ENCODE measurements at regions not wholly inside any gene's neighbourhood (a gene's known extent, or its start where the extent isn't known, plus 50 kb on each side); places are given as distances from the start of the nearest gene placed in this dataset.
"Not testable (repeated sequence)": the region's sequence is repeated elsewhere in the genome, so short reads cannot be mapped to it uniquely, and the experiment has no call there.

GRCh38 chr6:175680-176079, 116.6 kb upstream of the DUSP22 start:
- Mint-ChIP-seq H3K9me3 (ENCODE audit: unreplicated experiment) (peaks cover 7% of the 10 kb centered on the region), H3K4me3 (ENCODE audit: unreplicated experiment) (no peak overlapping the region), H3K4me1 (ENCODE audit: insufficient read depth, unreplicated experiment) (no peaks in the 10 kb centered on the region), H3K36me3 (ENCODE audit: insufficient read depth, unreplicated experiment) (no peaks in the 10 kb centered on the region), H3K27ac (ENCODE audit: low read depth, unreplicated experiment) (no peak overlapping the region), H3K27me3 (ENCODE audit: insufficient read depth, unreplicated experiment) (peaks cover 15% of the 10 kb centered on the region)
- no peak for DNase-seq (ENCODE audit: unreplicated experiment)
- intact Hi-C loops (cut with micrococcal nuclease) = no loop called here
- ChIA-PET POLR2A (no interaction called here), CTCF (no interaction called here)
- TF ChIP-seq, protein P1, sequence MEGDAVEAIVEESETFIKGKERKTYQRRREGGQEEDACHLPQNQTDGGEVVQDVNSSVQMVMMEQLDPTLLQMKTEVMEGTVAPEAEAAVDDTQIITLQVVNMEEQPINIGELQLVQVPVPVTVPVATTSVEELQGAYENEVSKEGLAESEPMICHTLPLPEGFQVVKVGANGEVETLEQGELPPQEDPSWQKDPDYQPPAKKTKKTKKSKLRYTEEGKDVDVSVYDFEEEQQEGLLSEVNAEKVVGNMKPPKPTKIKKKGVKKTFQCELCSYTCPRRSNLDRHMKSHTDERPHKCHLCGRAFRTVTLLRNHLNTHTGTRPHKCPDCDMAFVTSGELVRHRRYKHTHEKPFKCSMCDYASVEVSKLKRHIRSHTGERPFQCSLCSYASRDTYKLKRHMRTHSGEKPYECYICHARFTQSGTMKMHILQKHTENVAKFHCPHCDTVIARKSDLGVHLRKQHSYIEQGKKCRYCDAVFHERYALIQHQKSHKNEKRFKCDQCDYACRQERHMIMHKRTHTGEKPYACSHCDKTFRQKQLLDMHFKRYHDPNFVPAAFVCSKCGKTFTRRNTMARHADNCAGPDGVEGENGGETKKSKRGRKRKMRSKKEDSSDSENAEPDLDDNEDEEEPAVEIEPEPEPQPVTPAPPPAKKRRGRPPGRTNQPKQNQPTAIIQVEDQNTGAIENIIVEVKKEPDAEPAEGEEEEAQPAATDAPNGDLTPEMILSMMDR (IDR thresholded peaks at IDR 0.05; ENCODE audit: unreplicated experiment) = no peak
- BruUV-seq (replicated peaks) = no TSS peak

DNA sequence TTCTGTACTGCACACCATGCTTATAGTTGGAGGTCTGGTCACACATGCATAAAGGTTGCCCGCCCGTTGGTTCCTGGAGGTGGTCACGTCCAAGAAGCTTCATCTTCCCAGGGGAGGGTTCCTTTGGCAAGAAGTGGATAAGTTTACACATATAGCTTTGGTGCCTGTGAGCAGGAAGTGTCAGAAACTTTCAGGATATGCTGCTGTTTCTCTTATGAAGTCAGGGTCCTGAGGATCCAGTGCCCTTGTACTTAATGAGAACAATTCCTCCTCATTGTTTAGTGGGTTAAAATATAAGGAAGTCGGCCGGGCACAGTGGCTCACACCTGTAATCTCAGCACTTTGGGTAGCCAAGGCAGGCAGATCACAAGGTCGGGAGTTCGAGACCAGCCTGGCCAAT, 115.5 kb upstream of the DUSP22 start:
- ChIA-PET POLR2A (no interaction called here), CTCF (no interaction called here)
- H3K4me1 Mint-ChIP-seq (ENCODE audit: insufficient read depth, unreplicated experiment) = no peaks in the 10 kb centered on the region
- peaks cover 7% of the 10 kb centered on the region for H3K9me3 Mint-ChIP-seq (ENCODE audit: unreplicated experiment)
- intact Hi-C loops (cut with micrococcal nuclease) = no loop called here
- no TSS peak for BruUV-seq (replicated peaks)
- H3K27me3 Mint-ChIP-seq (ENCODE audit: insufficient read depth, unreplicated experiment) = peaks cover 6% of the 10 kb centered on the region
- no peaks in the 10 kb centered on the region for H3K36me3 Mint-ChIP-seq (ENCODE audit: insufficient read depth, unreplicated experiment)
- no peak for DNase-seq (ENCODE audit: unreplicated experiment)
- no peak overlapping the region for H3K27ac Mint-ChIP-seq (ENCODE audit: low read depth, unreplicated experiment)
- H3K4me3 Mint-ChIP-seq (ENCODE audit: unreplicated experiment) = no peak overlapping the region
- TF ChIP-seq, protein P1 (IDR thresholded peaks at IDR 0.05; ENCODE audit: unreplicated experiment) = no peak

GRCh38 chr6:178119-178518, 114.2 kb upstream of the DUSP22 start:
- no peak overlapping the region for H3K27ac Mint-ChIP-seq (ENCODE audit: low read depth, unreplicated experiment)
- ChIA-PET CTCF (interaction anchor here (0.7 kb wide), 1 partner anchor 11 kb away, joined by 3 read pairs; no protein-coding TSS in a partner anchor), POLR2A (no interaction called here)
- H3K9me3 Mint-ChIP-seq (ENCODE audit: unreplicated experiment) = peaks cover 7% of the 10 kb centered on the region
- H3K27me3 Mint-ChIP-seq (ENCODE audit: insufficient read depth, unreplicated experiment) = no peaks in the 10 kb centered on the region
- H3K36me3 Mint-ChIP-seq (ENCODE audit: insufficient read depth, unreplicated experiment) = no peaks in the 10 kb centered on the region
- no peak overlapping the region for H3K4me3 Mint-ChIP-seq (ENCODE audit: unreplicated experiment)
- DNase-seq (ENCODE audit: unreplicated experiment) = no peak
- no TSS peak for BruUV-seq (replicated peaks)
- intact Hi-C loops (cut with micrococcal nuclease) = no loop called here
- no peaks in the 10 kb centered on the region for H3K4me1 Mint-ChIP-seq (ENCODE audit: insufficient read depth, unreplicated experiment)
- TF ChIP-seq, protein P1 (IDR thresholded peaks at IDR 0.05; ENCODE audit: unreplicated experiment) = no peak

GRCh38 chr6:178929-179328, 113.4 kb upstream of the DUSP22 start:
- not testable (repeated sequence) for H3K27me3 Mint-ChIP-seq (ENCODE audit: insufficient read depth, unreplicated experiment)

DNA sequence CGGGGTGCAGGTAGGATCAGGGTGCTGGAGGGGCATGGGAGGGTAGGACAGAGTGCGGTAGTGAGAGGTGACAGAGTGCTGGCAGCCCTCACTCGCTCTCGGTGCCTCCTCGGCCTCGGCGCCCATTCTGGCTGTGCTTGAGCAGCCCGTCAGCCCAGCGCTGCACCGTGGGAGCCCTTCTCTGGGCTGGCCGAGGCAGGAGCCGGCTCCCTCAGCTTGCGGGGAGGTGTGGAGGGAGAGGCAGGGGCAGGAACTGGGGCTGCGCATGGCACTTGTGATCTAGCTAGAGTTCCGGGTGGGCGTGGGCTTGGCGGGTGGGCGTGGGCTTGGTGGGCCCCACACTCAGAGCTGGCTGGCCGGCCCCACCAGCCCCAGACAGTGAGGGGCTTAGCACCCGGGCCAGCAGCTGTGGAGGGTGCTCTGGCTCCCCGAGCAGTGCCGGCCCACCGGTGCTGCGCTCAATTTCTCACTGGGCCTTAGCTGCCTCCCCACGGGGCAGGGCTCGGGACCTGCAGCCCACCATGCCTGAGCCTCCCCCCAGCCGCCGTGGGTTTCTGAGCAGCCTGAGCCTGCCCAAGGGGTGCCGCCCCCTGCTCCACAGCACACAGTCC, 112.8 kb upstream of the DUSP22 start:
- H3K27ac Mint-ChIP-seq (ENCODE audit: low read depth, unreplicated experiment) = no peak overlapping the region
- CTCF ChIA-PET = interaction anchor here (0.8 to 1.1 kb wide), 3 partner anchors 10 to 148 kb away, joined by 3 to 4 read pairs (median 3); no protein-coding TSS in a partner anchor
- POLR2A ChIA-PET = no interaction called here

More at GRCh38 chr6:178929-179328, 113.4 kb upstream of the DUSP22 start:
- H3K4me3 Mint-ChIP-seq (ENCODE audit: unreplicated experiment); H3K36me3 Mint-ChIP-seq (ENCODE audit: insufficient read depth, unreplicated experiment); CTCF ChIA-PET; BruUV-seq (replicated peaks); H3K4me1 Mint-ChIP-seq (ENCODE audit: insufficient read depth, unreplicated experiment); H3K27ac Mint-ChIP-seq (ENCODE audit: low read depth, unreplicated experiment); H3K9me3 Mint-ChIP-seq (ENCODE audit: unreplicated experiment); DNase-seq (ENCODE audit: unreplicated experiment); intact Hi-C loops (cut with micrococcal nuclease); POLR2A ChIA-PET: not testable (repeated sequence)

DNA sequence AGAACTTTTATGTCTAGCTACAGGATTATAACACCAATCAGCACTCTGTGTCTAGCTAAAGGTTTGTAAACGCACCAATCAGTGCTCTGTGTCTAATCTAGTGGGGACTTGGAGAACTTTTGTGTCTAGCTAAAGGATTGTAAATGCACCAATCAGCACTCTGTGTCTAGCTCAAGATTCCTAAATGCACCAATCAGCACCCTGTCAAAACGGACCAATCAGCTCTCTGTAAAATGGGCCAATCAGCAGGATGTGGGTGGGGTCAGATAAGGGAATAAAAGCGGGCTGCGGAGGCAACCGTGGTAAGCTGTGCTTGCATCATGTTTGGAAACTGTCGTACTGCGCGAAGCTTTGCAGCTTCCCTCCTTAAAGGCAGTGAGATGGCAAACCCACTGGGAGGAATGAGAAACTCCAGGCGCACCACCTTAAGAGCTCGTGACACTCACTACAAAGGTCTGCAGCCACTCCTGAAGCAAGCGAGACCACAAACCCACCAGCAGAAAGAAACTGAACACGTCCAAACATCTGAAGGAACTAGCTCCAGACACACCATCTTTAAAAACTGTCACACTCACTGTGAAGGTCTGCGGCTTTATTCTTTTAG, 112.1 kb upstream of the DUSP22 start:
- H3K36me3 Mint-ChIP-seq (ENCODE audit: insufficient read depth, unreplicated experiment); H3K4me1 Mint-ChIP-seq (ENCODE audit: insufficient read depth, unreplicated experiment); H3K9me3 Mint-ChIP-seq (ENCODE audit: unreplicated experiment); H3K4me3 Mint-ChIP-seq (ENCODE audit: unreplicated experiment); BruUV-seq (replicated peaks); H3K27ac Mint-ChIP-seq (ENCODE audit: low read depth, unreplicated experiment); intact Hi-C loops (cut with micrococcal nuclease); DNase-seq (ENCODE audit: unreplicated experiment); H3K27me3 Mint-ChIP-seq (ENCODE audit: insufficient read depth, unreplicated experiment): not testable (repeated sequence)
- ChIA-PET CTCF (interaction anchor here (0.8 to 1.1 kb wide), 4 partner anchors 9 to 148 kb away, joined by 3 to 5 read pairs (median 4); no protein-coding TSS in a partner anchor), POLR2A (interaction anchor here (0.7 kb wide), 1 partner anchor 1081 kb away, joined by 3 read pairs; no protein-coding TSS in a partner anchor)

More for the DNA sequence above, 112.8 kb upstream of the DUSP22 start:
- Mint-ChIP-seq H3K4me3 (ENCODE audit: unreplicated experiment) (no peak overlapping the region), H3K27me3 (ENCODE audit: insufficient read depth, unreplicated experiment) (no peaks in the 10 kb centered on the region), H3K36me3 (ENCODE audit: insufficient read depth, unreplicated experiment) (no peaks in the 10 kb centered on the region), H3K9me3 (ENCODE audit: unreplicated experiment) (peaks cover 7% of the 10 kb centered on the region), H3K4me1 (ENCODE audit: insufficient read depth, unreplicated experiment) (no peaks in the 10 kb centered on the region)
- TF ChIP-seq, protein P1 (IDR thresholded peaks at IDR 0.05; ENCODE audit: unreplicated experiment) = no peak
- no peak for DNase-seq (ENCODE audit: unreplicated experiment)
- no TSS peak for BruUV-seq (replicated peaks)
- intact Hi-C loops (cut with micrococcal nuclease) = no loop called here

Measured in MCF 10A (cell line).